ENCODE measurements at regions not wholly inside any gene's neighbourhood (a gene's known extent, or its start where the extent isn't known, plus 50 kb on each side); places are given as distances from the start of the nearest gene placed in this dataset.

DNA sequence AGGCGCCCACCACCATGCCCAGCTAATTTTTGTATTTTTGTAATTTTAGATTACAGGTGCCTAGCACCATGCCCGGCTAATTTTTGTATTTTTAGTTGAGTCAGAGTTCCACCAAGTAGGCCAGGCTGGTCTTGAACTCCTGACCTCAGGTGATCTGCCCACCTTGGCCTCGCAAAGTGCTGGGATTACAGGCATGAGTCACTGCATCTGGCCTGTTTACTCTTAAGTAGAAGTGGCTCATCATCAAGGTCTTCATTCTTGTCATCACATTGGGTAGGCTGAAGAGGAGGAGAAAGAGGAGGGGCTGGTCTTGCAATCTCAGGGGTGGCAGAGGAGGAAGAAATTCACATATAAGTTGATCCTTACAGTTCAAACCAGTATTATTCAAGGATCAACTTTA lies 152.4 kb upstream of the ATP2B1 start:
- Mint-ChIP-seq H3K27me3 (ENCODE audit: low read depth) (peaks cover 4% of the 10 kb centered on the region), H3K36me3 (ENCODE audit: low read depth) (no peaks in the 10 kb centered on the region), H3K9me3 (peaks cover 14% of the 10 kb centered on the region), H3K4me1 (peaks cover 20% of the 10 kb centered on the region), H3K27ac (no peak overlapping the region), H3K4me3 (no peak overlapping the region)
- no peak for TF ChIP-seq CTCF (IDR thresholded peaks at IDR 0.05; ENCODE audit: unreplicated experiment in 3 of 3)

- Mint-ChIP-seq H3K4me1 (peaks cover 20% of the 10 kb centered on the region), H3K36me3 (ENCODE audit: low read depth) (no peaks in the 10 kb centered on the region)
- no peak for TF ChIP-seq CTCF (IDR thresholded peaks at IDR 0.05; ENCODE audit: unreplicated experiment in 3 of 3)
These were observed 151.0 kb upstream of the ATP2B1 start for GRCh38 chr12:89859508-89860220.

GRCh38 chr12:89858718-89859117 lies 150.1 kb upstream of the ATP2B1 start:
- Mint-ChIP-seq H3K27ac (no peak overlapping the region), H3K27me3 (ENCODE audit: low read depth) (peaks cover 4% of the 10 kb centered on the region), H3K4me1 (peaks cover 11% of the 10 kb centered on the region), H3K36me3 (ENCODE audit: low read depth) (no peaks in the 10 kb centered on the region), H3K9me3 (peaks cover 5% of the 10 kb centered on the region), H3K4me3 (no peak overlapping the region)
- TF ChIP-seq CTCF (IDR thresholded peaks at IDR 0.05; ENCODE audit: unreplicated experiment in 3 of 3): no peak

More at GRCh38 chr12:89859508-89860220, 151.0 kb upstream of the ATP2B1 start:
- Mint-ChIP-seq H3K4me3 (no peak overlapping the region), H3K27ac (no peak overlapping the region), H3K9me3 (peaks cover 8% of the 10 kb centered on the region), H3K27me3 (ENCODE audit: low read depth) (peaks cover 4% of the 10 kb centered on the region)

- no peak for TF ChIP-seq CTCF (IDR thresholded peaks at IDR 0.05; ENCODE audit: unreplicated experiment in 3 of 3)
- H3K27me3 Mint-ChIP-seq (ENCODE audit: low read depth): no peaks in the 10 kb centered on the region
- H3K9me3 Mint-ChIP-seq: no peaks in the 10 kb centered on the region
- no peak overlapping the region for H3K4me3 Mint-ChIP-seq
- peaks cover 1% of the 10 kb centered on the region for H3K4me1 Mint-ChIP-seq
- H3K27ac Mint-ChIP-seq: no peak overlapping the region
- H3K36me3 Mint-ChIP-seq (ENCODE audit: low read depth): no peaks in the 10 kb centered on the region
These were observed 149.1 kb upstream of the ATP2B1 start for GRCh38 chr12:89857652-89858274.

DNA sequence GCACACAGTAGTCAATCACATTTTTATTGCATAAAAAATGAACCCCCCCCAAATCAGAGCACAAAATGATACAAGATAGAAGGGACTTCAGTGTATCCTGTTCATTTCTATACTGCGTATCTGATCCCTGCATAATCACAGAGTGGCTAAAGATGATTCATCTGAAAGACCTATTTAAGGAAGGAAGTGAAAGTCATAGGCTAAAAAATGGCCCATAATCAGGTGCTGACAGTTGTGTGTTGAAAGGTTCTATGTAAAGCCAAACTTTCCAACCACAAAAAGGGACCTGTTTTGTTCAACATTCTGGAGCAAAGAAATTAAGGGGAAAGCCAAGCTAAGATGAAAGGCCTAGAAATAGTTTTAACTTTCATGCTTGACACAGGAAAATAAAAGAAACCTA lies 147.8 kb upstream of the ATP2B1 start:
- Mint-ChIP-seq H3K4me1 (no peaks in the 10 kb centered on the region), H3K27me3 (ENCODE audit: low read depth) (no peaks in the 10 kb centered on the region), H3K4me3 (no peak overlapping the region), H3K27ac (no peak overlapping the region), H3K9me3 (no peaks in the 10 kb centered on the region), H3K36me3 (ENCODE audit: low read depth) (no peaks in the 10 kb centered on the region)
- TF ChIP-seq CTCF (IDR thresholded peaks at IDR 0.05; ENCODE audit: unreplicated experiment in 3 of 3): no peak

- no peaks in the 10 kb centered on the region for H3K27me3 Mint-ChIP-seq (ENCODE audit: low read depth)
- peak overlapping the region in 2 of 3 experiments; percentile 0 to 1 for H3K4me3 Mint-ChIP-seq
- TF ChIP-seq CTCF (IDR thresholded peaks at IDR 0.05; ENCODE audit: unreplicated experiment in 3 of 3): no peak
- peaks cover 6% of the 10 kb centered on the region for H3K4me1 Mint-ChIP-seq
- no peaks in the 10 kb centered on the region for H3K36me3 Mint-ChIP-seq (ENCODE audit: low read depth)
- H3K27ac Mint-ChIP-seq: peak overlapping the region; percentile 1 to 4 (median 3)
- no peaks in the 10 kb centered on the region for H3K9me3 Mint-ChIP-seq
These were observed 140.1 kb upstream of the ATP2B1 start for GRCh38 chr12:89848732-89849131.

Data from nephron (organoid).